ENCODE measurements at regions not wholly inside any gene's neighbourhood (a gene's known extent, or its start where the extent isn't known, plus 50 kb on each side); places are given as distances from the start of the nearest gene placed in this dataset.

- H3K27ac ChIP-seq = no peak overlapping the region
- H3K36me3 ChIP-seq (replicated peaks) = no peaks in the 10 kb centered on the region
- no peak overlapping the region for H3K4me3 ChIP-seq (ENCODE audit: low read depth, low read length)
- no peak for TF ChIP-seq CTCF (IDR thresholded peaks at IDR 0.05; ENCODE audit: low read depth, low read length, missing control alignments)
- H3K27me3 ChIP-seq (replicated peaks) = no peaks in the 10 kb centered on the region
- peak; percentile 28 for DNase-seq
- in situ Hi-C loops (cut with HindIII; ENCODE audit: low pct_ligation_motif_present, low sequenced_read_pairs) = no loop called here
Observed at GRCh38 chr9:119004618-119004990, 364.6 kb downstream of the BRINP1 start.

- no peak for TF ChIP-seq CTCF (IDR thresholded peaks at IDR 0.05; ENCODE audit: low read depth, low read length, missing control alignments)
- H3K27me3 ChIP-seq (replicated peaks) = no peaks in the 10 kb centered on the region
Observed at GRCh38 chr9:119005162-119005561, 364.1 kb downstream of the BRINP1 start.

GRCh38 chr9:119009249-119009648, 360.0 kb downstream of the BRINP1 start:
- in situ Hi-C loops (cut with HindIII; ENCODE audit: low pct_ligation_motif_present, low sequenced_read_pairs) = no loop called here
- TF ChIP-seq CTCF (IDR thresholded peaks at IDR 0.05; ENCODE audit: low read depth, low read length, missing control alignments) = no peak
- Histone ChIP-seq H3K27ac (no peak overlapping the region), H3K36me3 (replicated peaks) (no peaks in the 10 kb centered on the region), H3K4me3 (ENCODE audit: low read depth, low read length) (no peak overlapping the region), H3K27me3 (replicated peaks) (no peaks in the 10 kb centered on the region)
- no peak for DNase-seq

More at GRCh38 chr9:119005162-119005561, 364.1 kb downstream of the BRINP1 start:
- Histone ChIP-seq H3K36me3 (replicated peaks) (no peaks in the 10 kb centered on the region), H3K4me3 (ENCODE audit: low read depth, low read length) (no peak overlapping the region), H3K27ac (no peak overlapping the region)
- no peak for DNase-seq
- in situ Hi-C loops (cut with HindIII; ENCODE audit: low pct_ligation_motif_present, low sequenced_read_pairs) = no loop called here

GRCh38 chr9:119020284-119020683, 349.0 kb downstream of the BRINP1 start:
- Histone ChIP-seq H3K4me3 (ENCODE audit: low read depth, low read length) (no peak overlapping the region), H3K36me3 (replicated peaks) (no peaks in the 10 kb centered on the region), H3K27ac (no peak overlapping the region), H3K27me3 (replicated peaks) (no peaks in the 10 kb centered on the region)
- no peak for DNase-seq
- in situ Hi-C loops (cut with HindIII; ENCODE audit: low pct_ligation_motif_present, low sequenced_read_pairs) = no loop called here
- TF ChIP-seq CTCF (IDR thresholded peaks at IDR 0.05; ENCODE audit: low read depth, low read length, missing control alignments) = no peak

GRCh38 chr9:119020730-119021333, 348.4 kb downstream of the BRINP1 start:
- Histone ChIP-seq H3K27ac (no peak overlapping the region), H3K36me3 (replicated peaks) (no peaks in the 10 kb centered on the region), H3K4me3 (ENCODE audit: low read depth, low read length) (no peak overlapping the region), H3K27me3 (replicated peaks) (no peaks in the 10 kb centered on the region)
- DNase-seq = no peak
- in situ Hi-C loops (cut with HindIII; ENCODE audit: low pct_ligation_motif_present, low sequenced_read_pairs) = no loop called here
- no peak for TF ChIP-seq CTCF (IDR thresholded peaks at IDR 0.05; ENCODE audit: low read depth, low read length, missing control alignments)

GRCh38 chr9:119026120-119026519, 343.1 kb downstream of the BRINP1 start:
- no peak overlapping the region for H3K4me3 ChIP-seq (ENCODE audit: low read depth, low read length)
- TF ChIP-seq CTCF (IDR thresholded peaks at IDR 0.05; ENCODE audit: low read depth, low read length, missing control alignments) = no peak
- H3K27me3 ChIP-seq (replicated peaks) = no peaks in the 10 kb centered on the region
- DNase-seq = no peak
- in situ Hi-C loops (cut with HindIII; ENCODE audit: low pct_ligation_motif_present, low sequenced_read_pairs) = no loop called here
- no peak overlapping the region for H3K27ac ChIP-seq
- no peaks in the 10 kb centered on the region for H3K36me3 ChIP-seq (replicated peaks)
